ENCODE measurements at regions not wholly inside any gene's neighbourhood (a gene's known extent, or its start where the extent isn't known, plus 50 kb on each side); places are given as distances from the start of the nearest gene placed in this dataset.

- no peak overlapping the region for H3K27ac ChIP-seq
- TF ChIP-seq EP300 (IDR thresholded peaks at IDR 0.05) (no peak), POLR2A (IDR thresholded peaks at IDR 0.05) (no peak), POLR2AphosphoS5 (IDR thresholded peaks at IDR 0.05) (no peak), CTCF (IDR thresholded peaks at IDR 0.05) (no peak)
- no peak overlapping the region for H3K4me3 ChIP-seq
- H3K36me3 ChIP-seq = no peaks in the 10 kb centered on the region
- 49 to 60% methylated on average over 4 of the region's 4 CpGs for WGBS, 2 donors
- H3K9me3 ChIP-seq = no peaks in the 10 kb centered on the region
- H3K4me1 ChIP-seq = no peaks in the 10 kb centered on the region
- no peak for DNase-seq
- ATAC-seq (ENCODE audit: low FRiP score in 2 of 2) = no peak
- H3K27me3 ChIP-seq = no peaks in the 10 kb centered on the region
These were observed 102.7 kb upstream of the TOP1 start for GRCh38 chr20:40925829-40926510.

- H3K9me3 ChIP-seq = no peaks in the 10 kb centered on the region
- ATAC-seq (ENCODE audit: low FRiP score in 2 of 2) (no peak), DNase-seq (no peak)
- no peak overlapping the region for H3K27ac ChIP-seq
- TF ChIP-seq POLR2AphosphoS5 (IDR thresholded peaks at IDR 0.05) = no peak
- no peak for TF ChIP-seq POLR2A (IDR thresholded peaks at IDR 0.05)
- no peak for TF ChIP-seq CTCF (IDR thresholded peaks at IDR 0.05)
- no peak for TF ChIP-seq EP300 (IDR thresholded peaks at IDR 0.05)
- no peaks in the 10 kb centered on the region for H3K4me1 ChIP-seq
- H3K36me3 ChIP-seq = no peaks in the 10 kb centered on the region
- 88 to 98% methylated on average over 2 of the region's 2 CpGs for WGBS, 2 donors
- no peak overlapping the region for H3K4me3 ChIP-seq
- no peaks in the 10 kb centered on the region for H3K27me3 ChIP-seq
These were observed 101.7 kb upstream of the TOP1 start for GRCh38 chr20:40926928-40927327.

- 86 to 90% methylated on average over 1 of the region's 1 CpG for WGBS, 2 donors
- TF ChIP-seq POLR2AphosphoS5 (IDR thresholded peaks at IDR 0.05) (no peak), CTCF (IDR thresholded peaks at IDR 0.05) (no peak), POLR2A (IDR thresholded peaks at IDR 0.05) (no peak), EP300 (IDR thresholded peaks at IDR 0.05) (no peak)
- no peak overlapping the region for H3K27ac ChIP-seq
- no peaks in the 10 kb centered on the region for H3K4me1 ChIP-seq
- DNase-seq (no peak), ATAC-seq (ENCODE audit: low FRiP score in 2 of 2) (no peak)
- no peaks in the 10 kb centered on the region for H3K9me3 ChIP-seq
- H3K4me3 ChIP-seq = no peak overlapping the region
- H3K27me3 ChIP-seq = no peaks in the 10 kb centered on the region
- no peaks in the 10 kb centered on the region for H3K36me3 ChIP-seq
These were observed 98.1 kb upstream of the TOP1 start for GRCh38 chr20:40930561-40930960.

- no peak for TF ChIP-seq POLR2A (IDR thresholded peaks at IDR 0.05)
- no peak for TF ChIP-seq EP300 (IDR thresholded peaks at IDR 0.05)
- no peak for TF ChIP-seq CTCF (IDR thresholded peaks at IDR 0.05)
- no peak for TF ChIP-seq POLR2AphosphoS5 (IDR thresholded peaks at IDR 0.05)
- Histone ChIP-seq H3K36me3 (no peaks in the 10 kb centered on the region), H3K27ac (no peak overlapping the region), H3K4me1 (no peaks in the 10 kb centered on the region), H3K27me3 (no peaks in the 10 kb centered on the region), H3K9me3 (no peaks in the 10 kb centered on the region), H3K4me3 (no peak overlapping the region)
- no peak for DNase-seq
- no peak for ATAC-seq (ENCODE audit: low FRiP score in 2 of 2)
- 64 to 78% methylated on average over 4 of the region's 4 CpGs for WGBS, 2 donors
These were observed 97.1 kb upstream of the TOP1 start for GRCh38 chr20:40931410-40932044.

GRCh38 chr20:40932436-40932835, 96.2 kb upstream of the TOP1 start:
- TF ChIP-seq CTCF (IDR thresholded peaks at IDR 0.05) = no peak
- no peak for TF ChIP-seq POLR2AphosphoS5 (IDR thresholded peaks at IDR 0.05)
- TF ChIP-seq POLR2A (IDR thresholded peaks at IDR 0.05) = no peak
- TF ChIP-seq EP300 (IDR thresholded peaks at IDR 0.05) = no peak
- Histone ChIP-seq H3K27ac (no peak overlapping the region), H3K9me3 (no peaks in the 10 kb centered on the region), H3K27me3 (no peaks in the 10 kb centered on the region), H3K4me1 (no peaks in the 10 kb centered on the region), H3K36me3 (no peaks in the 10 kb centered on the region), H3K4me3 (no peak overlapping the region)
- DNase-seq = no peak
- ATAC-seq (ENCODE audit: low FRiP score in 2 of 2) = no peak
- 80% methylated on average over 1 of the region's 1 CpG; no CpG with 5 or more reads in 1 of the 2 donors for WGBS, 2 donors
